Tibial nerve (tissue), 4 donors: ENCODE measurements at regions not wholly inside any gene's neighbourhood (a gene's known extent, or its start where the extent isn't known, plus 50 kb on each side); places are given as distances from the start of the nearest gene placed in this dataset.

Experiments used
- DNase-seq, 2 donors: peaks; one replicate each; pipeline ENCODE4 v3.0.0-alpha.2; 2019; ENCODE audit warnings: low spot score in 2 of 2
- H3K27ac ChIP-seq, 4 donors: fragments of 200-600 bp; sonication (generic) in 3 of 4; one replicate each; pipeline ENCODE4 v1.5.1; 2017 to 2019; ENCODE audit warnings: mild to moderate bottlenecking in 1 of 4
- H3K27me3 ChIP-seq, 2 donors: fragments of 200-600 bp; sonication (generic) in 1 of 2; one replicate each; pipeline versions ENCODE4 v1.5.1 to v1.6.0; 2017 to 2019
- H3K36me3 ChIP-seq, 3 donors: fragments of 200-600 bp; sonication (generic); one replicate each; pipeline ENCODE4 v1.5.1; 2018 to 2019
- H3K4me1 ChIP-seq, 4 donors: fragments of 200-600 bp; sonication (generic) in 3 of 4; one replicate each; pipeline ENCODE4 v1.5.1; 2017 to 2019
- H3K4me3 ChIP-seq, 4 donors: fragments of 200-600 bp; sonication (generic) in 3 of 4; one replicate each; pipeline ENCODE4 v1.5.1; 2017 to 2019; ENCODE audit warnings: mild to moderate bottlenecking in 1 of 4, moderate library complexity in 1 of 4
- H3K9me3 ChIP-seq, 4 donors: fragments of 200-600 bp; sonication (generic) in 3 of 4; one replicate each; pipeline ENCODE4 v1.5.1; 2017 to 2019
- CTCF ChIP-seq, 5 experiments: fragments of 200-600 bp in 3 of 5; fragments of 450-650 bp in 2 of 5; sonication (generic) in 3 of 5; IDR thresholded peaks; one replicate each; pipeline ENCODE4 v1.5.1; 2016 to 2019; ENCODE audit warnings: antibody characterized with exemption in 5 of 5, mild to moderate bottlenecking in 3 of 5, moderate library complexity in 2 of 5
- EP300 ChIP-seq, 2 donors: sonication (generic); formaldehyde crosslinking; IDR thresholded peaks; one replicate each; pipeline ENCODE4 v1.6.1; 2017; ENCODE audit warnings: antibody characterized with exemption in 2 of 2, mild to moderate bottlenecking in 1 of 2
- POLR2A ChIP-seq, 2 donors: fragments of 450-650 bp; IDR thresholded peaks; one replicate each; pipeline ENCODE4 v1.6.1; 2017; ENCODE audit warnings: antibody characterized with exemption in 2 of 2, mild to moderate bottlenecking in 2 of 2, moderate library complexity in 2 of 2
- WGBS, 2 donors: methylation state at CpG; one replicate each; pipeline ENCODE4 v1.1.5; 2018; 5-methylcytosine and 5-hydroxymethylcytosine counted together

- Histone ChIP-seq H3K4me1 (no peaks in the 10 kb centered on the region), H3K27ac (no peak overlapping the region), H3K9me3 (no peaks in the 10 kb centered on the region), H3K4me3 (no peak overlapping the region), H3K27me3 (no peaks in the 10 kb centered on the region), H3K36me3 (no peaks in the 10 kb centered on the region)
- TF ChIP-seq CTCF (IDR thresholded peaks at IDR 0.05) (no peak), POLR2A (IDR thresholded peaks at IDR 0.05) (no peak), EP300 (IDR thresholded peaks at IDR 0.05) (no peak)
- 74 to 77% methylated on average over 7 of the region's 7 CpGs for WGBS, 2 donors
- DNase-seq, result no peak
These were observed 51.1 kb upstream of the CRY1 start for GRCh38 chr12:107144441-107144840.

- no peak overlapping the region for H3K4me3 ChIP-seq
- H3K36me3 ChIP-seq, result no peaks in the 10 kb centered on the region
- no peaks in the 10 kb centered on the region for H3K9me3 ChIP-seq
- TF ChIP-seq EP300 (IDR thresholded peaks at IDR 0.05) (no peak), POLR2A (IDR thresholded peaks at IDR 0.05) (no peak), CTCF (IDR thresholded peaks at IDR 0.05) (no peak)
- H3K4me1 ChIP-seq, result no peaks in the 10 kb centered on the region
- H3K27ac ChIP-seq, result no peak overlapping the region
- WGBS, 2 donors, result 48 to 54% methylated on average over 2 of the region's 2 CpGs
- no peaks in the 10 kb centered on the region for H3K27me3 ChIP-seq
- no peak for DNase-seq
These were observed 51.6 kb upstream of the CRY1 start for GRCh38 chr12:107144990-107145389.

- no peaks in the 10 kb centered on the region for H3K4me1 ChIP-seq
- DNase-seq, result no peak
- no peaks in the 10 kb centered on the region for H3K9me3 ChIP-seq
- H3K4me3 ChIP-seq, result no peak overlapping the region
- H3K27ac ChIP-seq, result no peak overlapping the region
- H3K27me3 ChIP-seq, result no peaks in the 10 kb centered on the region
- no peaks in the 10 kb centered on the region for H3K36me3 ChIP-seq
- TF ChIP-seq POLR2A (IDR thresholded peaks at IDR 0.05), result no peak
- no peak for TF ChIP-seq CTCF (IDR thresholded peaks at IDR 0.05)
- 72 to 80% methylated on average over 6 of the region's 6 CpGs for WGBS, 2 donors
These were observed 52.0 kb upstream of the CRY1 start for GRCh38 chr12:107145397-107145796.

- Histone ChIP-seq H3K9me3 (peaks cover 0 to 6% (median 0%) of the 10 kb centered on the region in 4 donors), H3K27ac (no peak overlapping the region), H3K4me3 (no peak overlapping the region), H3K4me1 (no peaks in the 10 kb centered on the region), H3K27me3 (no peaks in the 10 kb centered on the region), H3K36me3 (no peaks in the 10 kb centered on the region)
- no peak for DNase-seq
- no peak for TF ChIP-seq POLR2A (IDR thresholded peaks at IDR 0.05)
- TF ChIP-seq EP300 (IDR thresholded peaks at IDR 0.05), result no peak
- no peak for TF ChIP-seq CTCF (IDR thresholded peaks at IDR 0.05)
- WGBS, 2 donors, result 80 to 82% methylated on average over 2 of the region's 2 CpGs
These were observed 54.8 kb upstream of the CRY1 start for GRCh38 chr12:107148107-107148506.

GRCh38 chr12:107152315-107152714, 59.0 kb upstream of the CRY1 start:
- Histone ChIP-seq H3K27ac (no peak overlapping the region), H3K36me3 (no peaks in the 10 kb centered on the region), H3K27me3 (no peaks in the 10 kb centered on the region), H3K4me3 (no peak overlapping the region), H3K4me1 (no peaks in the 10 kb centered on the region), H3K9me3 (peaks cover 0 to 9% (median 0%) of the 10 kb centered on the region in 4 donors)
- WGBS, 2 donors, result 82 to 85% methylated on average over 3 of the region's 3 CpGs
- TF ChIP-seq CTCF (IDR thresholded peaks at IDR 0.05), result no peak
- DNase-seq, result no peak
